Sigmoid colon (tissue), 4 donors: ENCODE measurements at regions not wholly inside any gene's neighbourhood (a gene's known extent, or its start where the extent isn't known, plus 50 kb on each side); places are given as distances from the start of the nearest gene placed in this dataset.

ENCODE experiments used
- CTCF ChIP-seq, 4 experiments: fragments of 450-650 bp in 3 of 4; fragments of 200-600 bp in 1 of 4; IDR thresholded peaks; one replicate each; pipeline ENCODE4 v1.5.1; 2016 to 2019; ENCODE audit warnings: antibody characterized with exemption in 4 of 4, mild to moderate bottlenecking in 3 of 4, moderate library complexity in 2 of 4
- EP300 ChIP-seq, 4 donors: sonication (generic); formaldehyde crosslinking; IDR thresholded peaks; one replicate each; pipeline ENCODE4 v1.6.1; 2017; ENCODE audit warnings: antibody characterized with exemption in 4 of 4
- POLR2A ChIP-seq, 2 donors: fragments of 450-650 bp; IDR thresholded peaks; one replicate each; pipeline ENCODE4 v1.6.1; 2016; ENCODE audit warnings: antibody characterized with exemption in 2 of 2, mild to moderate bottlenecking in 2 of 2, moderate library complexity in 2 of 2
- POLR2AphosphoS5 ChIP-seq, 4 donors: sonication (generic); formaldehyde crosslinking; IDR thresholded peaks; one replicate each; pipeline ENCODE4 v1.6.1; 2017; ENCODE audit warnings: antibody characterized with exemption in 4 of 4

GRCh38 chr3:154801729-154802128 is 278.4 kb upstream of the MME start:
- TF ChIP-seq POLR2A (IDR thresholded peaks at IDR 0.05): no peak
- TF ChIP-seq CTCF (IDR thresholded peaks at IDR 0.05): no peak
- TF ChIP-seq EP300 (IDR thresholded peaks at IDR 0.05): no peak
- no peak for TF ChIP-seq POLR2AphosphoS5 (IDR thresholded peaks at IDR 0.05)
